SIG-M5 treated with dmso at 0.1 percent for 504 hours (cell line): ENCODE measurements at regions not wholly inside any gene's neighbourhood (a gene's known extent, or its start where the extent isn't known, plus 50 kb on each side); places are given as distances from the start of the nearest gene placed in this dataset.

Source experiments
- DNase-seq: peaks from one replicate; lab custom pipeline; 2025; ENCODE audit not compliant: unreplicated experiment; lab: John Stamatoyannopoulos, UW

DNA sequence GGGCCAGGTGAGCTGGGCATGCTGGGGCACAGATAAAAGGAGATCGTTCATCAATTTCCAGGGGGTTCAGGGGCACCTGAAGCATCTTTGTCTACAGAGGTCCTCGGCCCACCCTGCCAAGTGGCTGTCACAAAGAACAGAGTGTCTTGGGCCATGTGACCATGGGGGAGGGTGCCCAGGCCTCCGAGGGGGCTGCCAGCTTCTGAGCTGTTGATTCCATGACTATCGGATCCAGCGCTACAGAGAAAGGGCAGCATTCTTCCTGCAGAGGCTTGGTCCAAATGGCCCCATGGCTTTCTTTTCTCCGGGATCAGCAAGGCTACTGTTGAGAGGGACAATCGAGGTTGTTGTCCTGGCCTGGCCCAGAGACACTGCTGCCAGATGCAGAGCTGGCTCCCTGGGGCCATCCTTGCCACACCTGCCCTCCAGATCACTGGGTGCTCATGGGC is 289.2 kb downstream of the ZSWIM6 start:
- no peak for DNase-seq

DNA sequence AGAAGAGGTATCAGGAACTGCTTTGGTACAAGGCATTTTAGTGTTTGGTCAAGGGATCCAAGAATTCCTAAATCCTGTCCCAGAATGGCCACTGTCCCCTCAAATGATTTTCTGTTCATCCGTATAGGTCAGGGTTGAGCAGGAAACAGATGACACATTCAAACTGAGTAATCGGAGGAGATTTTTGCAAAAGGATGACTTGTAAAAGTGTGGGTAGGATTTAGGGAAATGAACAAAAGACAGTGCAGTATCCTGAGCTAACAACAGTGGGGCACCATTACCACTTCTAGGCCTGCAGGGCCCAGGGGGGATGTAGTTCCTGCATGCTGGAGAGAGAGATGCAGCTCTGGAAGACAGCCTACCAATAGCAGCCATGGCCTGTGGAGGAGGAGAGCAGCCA is 290.1 kb downstream of the ZSWIM6 start:
- DNase-seq, result no peak

DNA sequence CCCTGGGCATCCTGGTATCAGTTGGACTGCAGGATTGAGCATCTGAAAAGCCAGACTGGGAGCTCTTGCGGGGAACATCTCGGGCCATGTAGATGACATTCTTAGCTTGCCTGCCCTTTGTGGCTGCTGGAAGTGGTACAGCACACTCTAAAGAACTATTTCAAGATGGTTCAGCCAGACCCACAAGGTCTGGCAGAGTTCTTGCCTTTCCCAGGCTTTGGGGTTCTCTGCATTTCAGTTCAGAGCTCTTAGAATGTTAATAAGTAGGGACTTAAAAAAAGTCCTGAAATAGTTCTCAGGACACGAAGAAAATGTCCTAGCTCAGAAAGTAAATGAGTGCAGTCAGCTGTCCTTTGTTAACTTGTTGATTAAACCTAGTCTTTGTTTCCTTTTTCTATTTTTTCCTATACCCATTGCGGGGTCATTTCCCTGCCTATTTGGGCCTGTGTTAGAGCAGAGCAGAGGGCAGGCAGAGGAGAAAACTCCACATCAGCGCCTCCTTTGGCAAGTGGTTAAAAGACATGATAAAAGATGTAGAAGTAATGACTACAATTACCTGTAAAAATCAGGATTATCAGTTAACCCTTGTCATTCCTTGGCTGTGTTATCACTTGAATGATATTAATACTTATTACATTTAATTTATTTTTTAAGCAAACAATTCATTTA is 291.5 kb downstream of the ZSWIM6 start:
- DNase-seq, result no peak

DNA sequence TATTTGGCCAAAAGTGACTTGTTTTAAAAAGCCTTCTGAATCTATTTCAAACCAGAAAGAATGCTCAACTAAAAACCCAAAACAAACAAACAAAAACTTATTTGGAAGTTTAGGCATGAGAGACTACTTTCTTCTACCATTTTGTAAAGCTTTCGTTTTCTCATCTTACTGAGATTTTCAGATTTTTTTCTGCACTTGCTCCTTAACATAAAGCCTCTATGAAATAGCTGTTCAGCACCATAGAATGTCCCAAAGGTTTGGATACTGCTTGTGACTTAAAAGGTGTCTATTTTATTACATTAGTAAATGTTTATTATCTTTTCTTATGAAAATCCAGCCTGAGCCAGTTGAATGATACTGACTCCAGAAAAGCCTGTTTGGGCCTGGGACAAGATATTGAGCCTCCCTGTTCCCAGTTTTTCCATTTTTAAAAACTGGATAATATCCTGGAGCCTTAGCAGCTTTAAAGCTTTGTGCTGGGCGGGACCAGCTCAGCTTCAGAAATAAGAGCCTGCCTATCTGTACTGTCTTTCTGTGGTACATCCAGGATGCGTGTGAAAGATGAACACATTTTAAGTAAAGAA is 292.6 kb downstream of the ZSWIM6 start:
- DNase-seq, result no peak

DNA sequence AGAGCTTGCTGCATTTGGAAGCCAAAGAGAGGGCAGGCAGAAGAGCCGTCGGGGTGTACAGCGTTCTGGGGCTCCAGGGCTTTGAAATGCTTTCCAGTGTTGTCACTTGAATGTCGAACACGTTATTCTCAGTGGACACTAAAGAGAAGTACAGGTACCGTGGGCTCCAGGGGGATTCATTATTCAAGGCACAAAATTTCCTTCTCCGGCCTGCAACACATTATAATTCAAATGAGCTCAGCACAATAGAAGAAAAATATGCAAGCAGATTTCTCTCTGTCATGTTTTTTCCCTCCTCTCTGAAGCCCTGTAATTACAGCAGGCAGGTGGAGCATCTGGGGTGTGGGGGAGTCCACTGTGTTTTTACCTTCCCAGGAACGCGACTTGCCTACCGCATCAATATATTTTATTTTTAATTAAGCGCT is 293.1 kb downstream of the ZSWIM6 start:
- no peak for DNase-seq

DNA sequence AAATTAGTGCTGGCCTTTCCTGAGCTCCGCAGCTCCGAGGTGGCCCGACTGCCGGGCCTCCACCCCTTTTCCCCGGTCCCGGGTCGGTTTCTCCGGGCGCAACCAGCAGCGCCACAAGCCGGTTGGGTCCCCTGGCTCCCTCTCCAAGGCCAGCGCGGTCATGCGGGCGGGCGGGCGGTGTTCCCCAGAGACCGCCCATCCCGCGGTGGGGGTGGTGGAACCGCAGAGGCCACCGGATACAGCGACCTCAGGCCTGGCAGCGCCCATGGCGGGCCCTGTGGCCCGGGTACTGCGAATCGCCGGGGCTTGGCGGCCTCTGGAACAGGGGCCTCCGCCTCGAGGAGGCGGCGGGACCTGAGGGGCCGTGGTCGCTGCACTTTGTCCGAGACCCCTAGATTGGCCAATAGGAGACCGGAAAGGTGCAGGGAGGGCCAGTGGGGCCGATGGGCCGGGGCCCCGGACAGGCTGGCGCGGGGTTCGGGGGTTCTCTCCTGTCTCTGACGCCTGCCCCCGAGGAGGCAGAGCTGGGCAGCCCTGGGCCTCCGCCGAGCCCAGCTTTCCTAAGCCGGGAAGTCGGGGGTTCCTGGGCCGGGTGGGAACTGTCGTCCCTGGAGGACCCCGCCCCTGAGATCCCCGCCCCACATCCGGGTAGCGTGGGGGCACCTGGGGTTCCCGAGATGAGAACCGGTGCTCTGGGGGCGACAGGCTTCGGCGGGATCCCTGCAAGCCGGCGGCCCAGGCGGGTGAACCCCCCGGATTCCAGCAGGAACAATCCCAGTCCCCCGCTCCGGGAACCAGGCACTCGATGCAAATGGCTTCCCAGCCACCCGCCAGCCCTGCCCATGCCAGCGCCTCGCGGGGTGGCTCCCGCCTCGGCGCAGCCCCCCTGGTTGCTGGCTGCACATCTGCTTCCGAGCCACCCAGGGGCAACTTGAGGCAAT is 293.9 kb downstream of the ZSWIM6 start:
- DNase-seq, result no peak

DNA sequence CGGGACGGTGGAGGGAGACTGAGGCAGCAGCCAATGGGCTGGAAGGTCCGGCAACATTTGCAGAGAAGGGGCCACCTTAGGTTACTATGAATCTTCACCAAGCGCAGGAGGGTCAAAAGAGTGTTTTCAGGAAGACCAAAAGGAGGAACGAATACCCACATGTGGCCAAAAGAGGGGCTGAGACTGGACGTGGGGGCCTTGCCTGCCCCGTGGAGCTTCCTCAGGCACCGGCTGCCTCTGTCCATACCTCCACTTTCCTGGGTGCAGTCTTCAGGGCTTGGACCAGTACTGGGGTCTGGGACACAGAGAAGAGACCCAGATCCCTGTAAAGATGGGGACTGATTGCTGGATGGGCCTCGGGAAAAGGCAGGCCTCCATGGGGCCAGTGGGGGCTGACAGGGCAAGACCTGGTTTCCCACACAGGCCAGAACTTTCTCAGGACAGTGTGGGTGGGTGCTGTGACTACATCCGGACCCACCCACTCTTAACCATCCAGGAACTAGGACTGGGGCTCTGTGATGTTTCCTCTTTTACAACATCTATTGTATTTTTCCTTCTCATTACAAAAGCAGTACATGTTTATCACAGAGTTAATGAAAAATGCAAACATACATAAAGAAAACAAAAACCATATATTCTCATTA is 294.7 kb downstream of the ZSWIM6 start:
- DNase-seq, result no peak

DNA sequence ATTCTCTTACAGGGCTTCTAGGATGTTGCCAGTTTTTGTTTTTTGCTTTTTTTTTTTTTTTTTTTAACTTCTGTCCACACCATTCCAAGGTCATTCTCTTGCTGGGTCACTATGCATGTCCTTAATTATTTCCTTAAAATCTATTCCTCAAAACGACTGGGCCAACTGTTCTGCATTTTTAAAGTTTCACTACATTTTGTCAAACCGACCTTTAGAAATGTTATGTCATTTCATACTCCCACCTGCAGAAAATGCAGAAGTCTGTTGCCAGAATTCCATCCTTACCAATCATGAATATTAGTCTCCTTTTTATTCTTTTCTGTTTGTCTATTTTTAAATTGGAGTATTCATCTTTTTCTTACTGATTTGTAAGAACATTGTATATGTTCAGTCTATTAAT is 295.5 kb downstream of the ZSWIM6 start:
- no peak for DNase-seq

DNA sequence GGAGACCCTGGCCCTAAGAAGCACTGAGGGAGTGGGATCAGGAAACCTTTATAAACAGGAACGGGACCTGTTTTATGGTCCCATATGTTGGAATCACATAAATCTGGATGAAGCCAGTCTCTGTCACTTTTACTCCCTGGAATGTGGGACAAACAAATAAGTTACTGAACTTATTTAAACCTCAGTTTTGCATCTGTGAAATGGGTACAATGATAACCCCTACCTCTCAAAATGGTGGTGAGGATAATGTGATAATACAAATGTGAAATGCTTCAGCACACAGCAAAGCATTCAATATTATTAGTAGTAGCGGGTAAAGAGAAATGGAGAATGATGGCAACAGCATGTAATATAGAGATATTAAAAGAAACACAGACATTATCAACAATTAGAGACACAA is 298.9 kb downstream of the ZSWIM6 start:
- DNase-seq, result no peak

DNA sequence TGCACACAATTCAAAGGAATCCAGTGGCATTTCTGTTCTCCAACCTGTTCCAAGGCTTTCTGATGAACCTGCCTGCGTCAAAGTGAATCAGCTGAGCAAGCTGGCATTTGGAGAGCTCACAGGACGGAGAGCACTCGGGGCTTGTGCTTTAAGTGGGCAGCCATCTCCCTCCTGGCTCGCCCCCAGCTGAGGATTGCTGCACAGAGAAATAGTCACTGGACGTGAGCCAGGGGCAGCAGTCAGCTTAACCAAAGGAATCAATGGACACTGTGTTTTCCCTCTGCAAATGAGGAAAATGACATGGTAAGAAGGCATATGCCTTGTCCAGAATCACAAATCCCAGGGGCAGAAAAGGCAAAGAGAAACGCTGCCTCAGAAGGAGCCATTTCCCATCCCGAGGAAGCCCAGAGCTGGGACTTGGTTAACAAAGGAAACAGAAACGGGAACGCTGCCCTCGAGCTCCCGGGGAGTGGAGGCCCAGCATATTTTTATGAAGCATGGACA is 299.4 kb downstream of the ZSWIM6 start:
- DNase-seq, result no peak

DNA sequence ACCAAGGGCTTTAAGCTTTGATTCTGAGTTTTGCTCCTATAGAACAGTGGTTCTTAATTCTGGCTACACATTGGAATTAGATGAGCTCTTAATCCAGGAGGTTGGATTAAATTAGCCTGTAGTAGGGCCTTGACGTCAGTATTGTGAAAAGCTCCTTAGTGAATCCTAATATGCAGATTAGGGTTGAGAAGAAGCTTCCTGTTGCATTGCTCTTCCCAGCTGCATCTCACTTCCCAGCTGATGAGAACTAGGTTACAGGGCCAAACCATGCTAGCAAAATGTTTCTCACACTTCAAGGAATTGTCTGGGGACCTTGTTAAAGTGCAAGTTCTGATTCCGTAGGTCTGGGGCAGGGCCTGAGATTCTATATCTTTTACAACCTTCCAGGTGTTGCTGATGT is 300.0 kb downstream of the ZSWIM6 start:
- DNase-seq, result no peak

DNA sequence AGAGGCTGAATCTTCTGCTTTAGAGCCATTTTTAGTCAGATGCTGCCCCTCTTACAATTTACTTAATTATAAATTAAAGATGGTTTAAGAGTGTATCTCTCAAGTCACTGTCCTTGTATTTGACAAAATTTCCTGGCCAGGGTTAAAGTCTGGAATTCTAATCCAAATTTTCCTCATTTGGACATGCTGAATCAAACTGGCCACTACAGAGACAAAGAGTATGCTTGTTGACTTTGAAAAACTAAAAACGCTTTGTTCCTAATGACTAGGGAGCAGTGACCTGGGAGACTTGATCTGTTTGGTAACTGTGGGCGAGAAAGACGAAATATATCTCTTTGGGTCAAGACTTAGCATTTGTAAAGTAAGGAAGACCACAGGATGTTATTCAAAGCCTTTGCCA is 303.2 kb downstream of the ZSWIM6 start:
- no peak for DNase-seq

DNA sequence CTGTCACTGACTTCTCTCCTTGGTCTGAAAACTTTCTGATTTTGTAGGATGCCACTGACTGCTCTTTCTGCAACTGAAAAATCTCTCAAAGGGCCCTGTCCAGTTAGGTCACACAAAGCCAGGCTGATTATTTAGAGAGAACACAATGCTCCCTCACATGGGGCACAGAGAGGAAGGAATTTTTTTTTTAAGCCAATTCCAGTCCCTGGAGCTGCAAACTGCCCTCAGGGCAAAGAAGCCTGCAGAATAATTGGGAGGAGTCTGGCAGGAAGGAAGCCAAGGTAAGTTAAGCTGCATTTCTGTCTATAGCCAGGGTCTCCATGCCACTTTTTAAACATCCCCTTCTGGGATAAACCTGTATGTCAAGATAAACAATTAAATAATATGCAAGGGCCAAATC is 305.5 kb downstream of the ZSWIM6 start:
- DNase-seq, result no peak

DNA sequence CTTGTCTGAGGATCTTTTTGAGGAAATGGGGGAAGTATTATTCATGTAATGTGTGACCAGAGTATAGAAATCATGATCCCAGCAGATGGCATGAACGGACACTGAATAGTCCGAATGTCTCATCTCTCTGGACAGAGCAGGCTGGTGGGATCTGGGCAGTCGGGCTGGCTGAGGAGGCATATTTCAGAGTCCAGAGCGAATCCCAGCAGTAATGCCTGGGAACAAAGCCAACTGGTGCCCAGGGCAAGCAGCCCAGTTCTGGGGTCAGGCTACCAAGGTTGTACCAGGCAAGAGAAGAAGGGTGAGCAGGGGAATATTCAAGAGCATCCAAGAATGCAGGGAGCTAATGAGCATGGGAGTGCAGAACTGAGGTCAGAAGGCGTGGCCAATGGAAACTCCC is 306.4 kb downstream of the ZSWIM6 start:
- no peak for DNase-seq

DNA sequence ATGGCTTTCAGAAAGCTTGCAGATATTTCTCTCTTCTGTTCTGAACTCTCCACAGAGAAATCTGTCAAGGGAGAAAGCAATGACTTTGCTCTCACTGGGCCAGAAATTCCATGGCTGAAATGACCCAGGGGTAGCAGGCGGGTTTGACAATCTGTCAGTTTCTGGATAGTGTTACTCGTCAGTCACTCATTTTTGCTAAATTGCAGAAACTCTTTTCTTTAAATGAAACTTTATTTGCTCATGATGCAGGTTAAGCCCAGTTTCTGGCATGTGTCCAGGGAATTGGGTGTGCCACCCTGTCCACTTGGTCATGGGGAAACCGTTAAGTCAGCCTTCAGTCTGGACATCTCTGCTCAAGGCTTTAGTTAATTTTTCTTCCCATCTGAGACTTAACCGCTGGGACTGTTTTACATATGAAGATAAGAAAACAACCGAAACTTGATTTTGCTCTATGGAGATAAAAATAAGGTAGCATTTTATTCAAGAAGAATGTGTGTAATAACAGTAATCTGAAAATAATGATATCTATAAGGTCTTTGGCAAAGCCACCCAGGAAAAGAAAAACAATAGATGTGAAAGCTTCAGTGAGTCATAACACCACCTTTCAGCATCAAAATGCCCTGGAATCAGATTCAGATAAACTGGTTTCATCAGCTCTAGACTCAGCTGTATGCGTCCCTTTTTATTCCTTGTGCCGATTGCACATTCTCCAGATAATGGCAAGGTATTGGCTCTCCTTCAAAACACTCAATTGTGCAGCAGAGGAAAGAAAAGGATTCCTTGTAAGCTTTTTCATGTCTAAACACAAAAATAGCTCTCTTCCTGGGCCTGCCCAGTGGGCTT is 308.3 kb downstream of the ZSWIM6 start:
- no peak for DNase-seq

DNA sequence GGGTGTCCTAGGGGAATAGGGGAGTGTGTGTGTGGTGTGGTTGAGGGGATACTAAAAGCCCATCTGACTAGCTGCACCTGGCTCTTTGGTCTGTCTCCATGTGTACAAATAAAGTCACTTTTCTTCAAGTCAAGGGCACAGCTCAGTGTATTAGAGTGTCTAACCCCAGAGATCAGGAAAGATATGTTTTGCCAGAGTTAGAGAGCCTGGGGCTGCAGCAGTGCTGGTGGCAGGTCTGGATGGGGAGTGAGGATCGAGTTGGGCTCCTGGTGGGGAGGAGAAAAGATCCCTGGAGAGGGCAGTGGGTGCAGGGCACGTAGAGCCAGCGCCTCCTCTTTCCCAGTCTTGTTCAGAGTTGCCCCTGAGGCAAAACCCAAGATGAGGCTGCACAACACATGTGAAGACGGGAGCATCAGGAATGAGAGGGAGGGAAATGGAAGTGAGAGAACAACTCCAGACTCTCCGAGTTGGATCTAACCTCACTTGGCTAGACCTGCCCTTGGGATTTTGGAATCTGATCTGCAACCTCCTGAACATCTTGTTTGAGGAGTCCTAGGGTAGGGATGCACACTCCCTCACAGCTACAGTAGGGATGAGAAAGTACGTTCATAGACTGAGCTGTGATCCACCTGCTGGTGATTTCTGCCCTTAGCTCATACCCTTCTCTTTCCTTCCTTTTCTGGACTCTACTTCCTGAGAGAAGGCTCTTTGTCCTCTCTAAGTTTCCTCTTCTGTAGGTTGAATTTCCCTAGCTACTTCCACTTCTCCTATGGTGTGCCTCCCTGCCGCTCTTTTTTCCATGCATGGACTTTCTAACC is 309.9 kb downstream of the ZSWIM6 start:
- no peak for DNase-seq

DNA sequence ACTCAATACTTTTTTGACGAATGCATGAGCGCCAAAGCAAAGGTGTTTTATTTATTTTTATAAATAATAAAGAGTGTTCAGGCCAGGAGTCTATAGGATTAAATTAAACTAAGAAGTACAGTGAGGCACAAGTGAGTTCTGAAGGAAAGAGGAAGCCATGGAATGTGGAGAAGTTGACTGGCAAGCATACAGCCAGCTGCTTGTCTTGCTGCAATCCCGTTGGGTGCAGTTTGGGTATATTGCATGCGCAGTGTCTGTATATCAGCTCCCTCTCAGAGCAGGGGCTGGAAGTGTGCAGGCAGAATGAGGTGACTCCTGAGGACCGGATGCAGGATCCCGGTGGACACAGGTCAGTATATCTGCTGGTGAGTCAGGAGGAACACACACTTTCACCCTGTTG is 315.6 kb downstream of the ZSWIM6 start:
- no peak for DNase-seq

DNA sequence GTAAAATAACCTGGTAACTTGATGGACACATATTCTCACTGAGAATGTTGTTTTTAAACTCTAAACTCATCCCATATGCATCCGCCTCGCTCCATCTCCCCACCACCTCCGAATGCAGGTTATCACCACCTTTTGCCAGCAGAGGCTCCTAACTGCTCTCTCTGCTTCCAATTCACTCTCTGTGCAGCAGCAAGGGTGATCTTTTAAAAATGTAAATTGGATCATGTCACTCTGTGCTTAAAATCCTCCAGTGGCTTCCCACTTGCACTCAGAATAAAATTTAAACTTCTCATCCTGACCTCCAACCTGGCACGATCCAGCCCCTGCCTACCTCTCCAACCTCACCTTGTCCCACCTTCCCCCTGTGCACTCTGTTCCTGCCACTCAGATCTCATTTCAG is 317.2 kb downstream of the ZSWIM6 start:
- no peak for DNase-seq

DNA sequence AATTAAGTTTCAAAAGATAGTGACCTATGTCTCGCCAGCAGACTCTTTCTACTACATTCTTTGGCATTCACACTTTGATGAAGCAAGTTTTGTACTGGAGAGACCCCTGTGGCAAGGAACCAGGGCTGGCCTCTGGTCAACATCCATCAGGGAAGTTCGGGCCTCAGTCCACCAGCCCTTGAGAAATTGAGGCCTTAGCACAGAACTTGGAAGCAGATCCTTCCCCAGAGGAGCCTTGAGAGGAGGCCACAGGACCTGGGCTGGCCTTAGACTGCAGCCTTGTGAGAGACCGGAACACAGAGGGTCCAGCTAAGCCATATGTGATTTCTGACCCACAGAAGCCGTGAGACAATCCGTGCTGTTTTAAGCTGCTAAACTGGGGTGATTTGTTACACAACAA is 317.9 kb downstream of the ZSWIM6 start:
- DNase-seq, result no peak

DNA sequence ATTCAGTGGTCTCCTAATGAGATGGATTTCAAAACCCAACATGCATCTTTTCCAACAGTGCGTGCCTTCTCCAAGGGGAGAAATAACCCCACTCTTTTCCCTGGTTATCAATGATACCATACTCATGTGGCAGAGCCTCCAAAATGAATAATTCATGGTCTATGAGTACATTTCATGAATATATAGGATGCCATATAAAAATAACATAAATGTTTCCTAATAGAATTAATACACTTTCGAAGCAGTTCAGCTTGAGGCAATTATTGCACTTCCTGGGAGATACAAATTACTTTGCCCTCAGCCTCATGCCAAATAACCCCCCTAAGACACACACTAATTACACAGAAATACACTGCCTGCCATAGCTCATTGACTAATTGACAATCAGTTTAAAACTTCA is 318.6 kb downstream of the ZSWIM6 start:
- no peak for DNase-seq
